ENCODE measurements at regions not wholly inside any gene's neighbourhood (a gene's known extent, or its start where the extent isn't known, plus 50 kb on each side); places are given as distances from the start of the nearest gene placed in this dataset.

GRCh38 chr20:16191496-16191895 is 381.8 kb downstream of the KIF16B start:
- WGBS, 2 donors (ENCODE audit: extremely low coverage in 2 of 2, insufficient read length in 2 of 2, insufficient replicate concordance in 1 of 2) = no CpG with 5 or more reads among the region's 2 CpGs
- Histone ChIP-seq H2AFZ (ENCODE audit: low read length) (no peak overlapping the region), H2BK120ac (ENCODE audit: low read depth, low read length) (no peak overlapping the region), H4K91ac (ENCODE audit: low read depth, low read length, poor library complexity) (no peak overlapping the region), H3K9me3 (replicated peaks in 1 of 2; ENCODE audit: control insufficient read depth in 2 of 2, insufficient read depth in 1 of 2, low read depth in 1 of 2, low read length in 2 of 2) (peaks cover 3 to 8% of the 10 kb centered on the region in 2 donors), H3K4ac (ENCODE audit: low read length) (no peak overlapping the region), H2BK15ac (ENCODE audit: low read length) (no peak overlapping the region), H3K36me3 (replicated peaks in 1 of 2; ENCODE audit: control insufficient read depth in 2 of 2, insufficient read depth in 2 of 2, low read length in 2 of 2) (no peaks in the 10 kb centered on the region), H3K79me1 (ENCODE audit: low read depth, low read length) (no peaks in the 10 kb centered on the region), H4K8ac (ENCODE audit: low read depth, low read length) (no peak overlapping the region), H3K18ac (ENCODE audit: low read length) (no peak overlapping the region), H3K27ac (replicated peaks; ENCODE audit: low read length) (no peak overlapping the region), H3K4me1 (ENCODE audit: control insufficient read depth in 2 of 2, insufficient read depth in 1 of 2, low read depth in 1 of 2, low read length in 2 of 2) (peaks cover 6 to 11% of the 10 kb centered on the region in 2 donors), H3K27me3 (ENCODE audit: control insufficient read depth in 3 of 3, insufficient read depth in 3 of 3, low read depth in 1 of 3, low read length in 3 of 3) (no peaks in the 10 kb centered on the region), H2BK12ac (ENCODE audit: low read length) (no peak overlapping the region), H2BK5ac (ENCODE audit: low read length) (no peak overlapping the region), H3K14ac (ENCODE audit: low read length) (no peak overlapping the region), H3K4me3 (ENCODE audit: low read length in 2 of 2) (no peak overlapping the region), H3K23ac (ENCODE audit: low read depth, low read length, poor library complexity) (no peak overlapping the region), H3K4me2 (ENCODE audit: insufficient read depth, low read length, poor library complexity, severe bottlenecking) (no peak overlapping the region), H2AK5ac (ENCODE audit: low read depth, low read length) (no peak overlapping the region), H3K9ac (ENCODE audit: low read depth, low read length, poor library complexity) (no peak overlapping the region)
- no peak for DNase-seq (ENCODE audit: low spot score)

- Histone ChIP-seq H4K8ac (ENCODE audit: low read depth, low read length) (no peak overlapping the region), H3K4me2 (ENCODE audit: insufficient read depth, low read length, poor library complexity, severe bottlenecking) (no peak overlapping the region)
These were observed 383.9 kb downstream of the KIF16B start for GRCh38 chr20:16189371-16189770.

GRCh38 chr20:16187956-16188616 is 385.2 kb downstream of the KIF16B start:
- Histone ChIP-seq H2AK5ac (ENCODE audit: low read depth, low read length) (peak overlapping the region; percentile 43), H3K4me3 (ENCODE audit: low read length in 2 of 2) (peak overlapping the region in 1 of 2 donors; percentile 11), H3K79me1 (ENCODE audit: low read depth, low read length) (no peaks in the 10 kb centered on the region), H3K14ac (ENCODE audit: low read length) (peak overlapping the region; percentile 97), H3K18ac (ENCODE audit: low read length) (peak overlapping the region; percentile 83), H4K91ac (ENCODE audit: low read depth, low read length, poor library complexity) (peak overlapping the region; percentile 89), H3K23ac (ENCODE audit: low read depth, low read length, poor library complexity) (peak overlapping the region; percentile 76), H3K27ac (replicated peaks; ENCODE audit: low read length) (no peak overlapping the region), H2BK12ac (ENCODE audit: low read length) (peak overlapping the region; percentile 97), H2BK120ac (ENCODE audit: low read depth, low read length) (no peak overlapping the region), H3K9ac (ENCODE audit: low read depth, low read length, poor library complexity) (peak overlapping the region; percentile 71), H3K9me3 (replicated peaks in 1 of 2; ENCODE audit: control insufficient read depth in 2 of 2, insufficient read depth in 1 of 2, low read depth in 1 of 2, low read length in 2 of 2) (peaks cover 0 to 8% of the 10 kb centered on the region in 2 donors), H3K4ac (ENCODE audit: low read length) (peak overlapping the region; percentile 72), H3K27me3 (ENCODE audit: control insufficient read depth in 3 of 3, insufficient read depth in 3 of 3, low read depth in 1 of 3, low read length in 3 of 3) (no peaks in the 10 kb centered on the region), H3K4me2 (ENCODE audit: insufficient read depth, low read length, poor library complexity, severe bottlenecking) (no peak overlapping the region), H3K36me3 (replicated peaks in 1 of 2; ENCODE audit: control insufficient read depth in 2 of 2, insufficient read depth in 2 of 2, low read length in 2 of 2) (no peaks in the 10 kb centered on the region), H3K4me1 (ENCODE audit: control insufficient read depth in 2 of 2, insufficient read depth in 1 of 2, low read depth in 1 of 2, low read length in 2 of 2) (peaks cover 2 to 11% of the 10 kb centered on the region in 2 donors), H2BK15ac (ENCODE audit: low read length) (peak overlapping the region; percentile 71), H2BK5ac (ENCODE audit: low read length) (no peak overlapping the region), H4K8ac (ENCODE audit: low read depth, low read length) (peak overlapping the region; percentile 55), H2AFZ (ENCODE audit: low read length) (no peak overlapping the region)
- DNase-seq (ENCODE audit: low spot score) = no peak
- no CpG with 5 or more reads among the region's 2 CpGs for WGBS, 2 donors (ENCODE audit: extremely low coverage in 2 of 2, insufficient read length in 2 of 2, insufficient replicate concordance in 1 of 2)

More at GRCh38 chr20:16189371-16189770, 383.9 kb downstream of the KIF16B start:
- no peak overlapping the region for H2BK15ac ChIP-seq (ENCODE audit: low read length)
- H3K4me1 ChIP-seq (ENCODE audit: control insufficient read depth in 2 of 2, insufficient read depth in 1 of 2, low read depth in 1 of 2, low read length in 2 of 2) = peaks cover 2 to 11% of the 10 kb centered on the region in 2 donors
- H2BK12ac ChIP-seq (ENCODE audit: low read length) = no peak overlapping the region
- no peaks in the 10 kb centered on the region for H3K27me3 ChIP-seq (ENCODE audit: control insufficient read depth in 3 of 3, insufficient read depth in 3 of 3, low read depth in 1 of 3, low read length in 3 of 3)
- H3K36me3 ChIP-seq (replicated peaks in 1 of 2; ENCODE audit: control insufficient read depth in 2 of 2, insufficient read depth in 2 of 2, low read length in 2 of 2) = no peaks in the 10 kb centered on the region
- no peak overlapping the region for H2AK5ac ChIP-seq (ENCODE audit: low read depth, low read length)
- H2BK5ac ChIP-seq (ENCODE audit: low read length) = no peak overlapping the region
- H3K9ac ChIP-seq (ENCODE audit: low read depth, low read length, poor library complexity) = no peak overlapping the region
- no peak overlapping the region for H3K14ac ChIP-seq (ENCODE audit: low read length)
- H3K4me3 ChIP-seq (ENCODE audit: low read length in 2 of 2) = no peak overlapping the region
- peaks cover 0 to 8% of the 10 kb centered on the region in 2 donors for H3K9me3 ChIP-seq (replicated peaks in 1 of 2; ENCODE audit: control insufficient read depth in 2 of 2, insufficient read depth in 1 of 2, low read depth in 1 of 2, low read length in 2 of 2)
- no peak overlapping the region for H4K91ac ChIP-seq (ENCODE audit: low read depth, low read length, poor library complexity)
- DNase-seq (ENCODE audit: low spot score) = no peak
- no peak overlapping the region for H3K23ac ChIP-seq (ENCODE audit: low read depth, low read length, poor library complexity)
- no peak overlapping the region for H3K4ac ChIP-seq (ENCODE audit: low read length)
- no CpG with 5 or more reads among the region's 4 CpGs for WGBS, 2 donors (ENCODE audit: extremely low coverage in 2 of 2, insufficient read length in 2 of 2, insufficient replicate concordance in 1 of 2)
- peak overlapping the region; percentile 25 for H2AFZ ChIP-seq (ENCODE audit: low read length)
- H3K27ac ChIP-seq (replicated peaks; ENCODE audit: low read length) = no peak overlapping the region
- no peaks in the 10 kb centered on the region for H3K79me1 ChIP-seq (ENCODE audit: low read depth, low read length)
- H2BK120ac ChIP-seq (ENCODE audit: low read depth, low read length) = no peak overlapping the region
- H3K18ac ChIP-seq (ENCODE audit: low read length) = no peak overlapping the region

- Histone ChIP-seq H3K9ac (ENCODE audit: low read depth, low read length, poor library complexity) (peak overlapping the region; percentile 7), H3K9me3 (replicated peaks in 1 of 2; ENCODE audit: control insufficient read depth in 2 of 2, insufficient read depth in 1 of 2, low read depth in 1 of 2, low read length in 2 of 2) (no peaks in the 10 kb centered on the region), H3K18ac (ENCODE audit: low read length) (no peak overlapping the region), H3K79me1 (ENCODE audit: low read depth, low read length) (no peaks in the 10 kb centered on the region), H3K4me2 (ENCODE audit: insufficient read depth, low read length, poor library complexity, severe bottlenecking) (no peak overlapping the region), H3K23ac (ENCODE audit: low read depth, low read length, poor library complexity) (no peak overlapping the region), H3K36me3 (replicated peaks in 1 of 2; ENCODE audit: control insufficient read depth in 2 of 2, insufficient read depth in 2 of 2, low read length in 2 of 2) (no peaks in the 10 kb centered on the region), H3K4ac (ENCODE audit: low read length) (no peak overlapping the region), H3K27me3 (ENCODE audit: control insufficient read depth in 3 of 3, insufficient read depth in 3 of 3, low read depth in 1 of 3, low read length in 3 of 3) (no peaks in the 10 kb centered on the region), H3K4me1 (ENCODE audit: control insufficient read depth in 2 of 2, insufficient read depth in 1 of 2, low read depth in 1 of 2, low read length in 2 of 2) (peaks cover 0 to 3% of the 10 kb centered on the region in 2 donors), H3K4me3 (ENCODE audit: low read length in 2 of 2) (no peak overlapping the region), H2BK5ac (ENCODE audit: low read length) (no peak overlapping the region), H4K91ac (ENCODE audit: low read depth, low read length, poor library complexity) (no peak overlapping the region), H3K27ac (replicated peaks; ENCODE audit: low read length) (no peak overlapping the region), H2BK15ac (ENCODE audit: low read length) (no peak overlapping the region), H4K8ac (ENCODE audit: low read depth, low read length) (no peak overlapping the region), H2AK5ac (ENCODE audit: low read depth, low read length) (no peak overlapping the region), H2BK120ac (ENCODE audit: low read depth, low read length) (no peak overlapping the region), H3K14ac (ENCODE audit: low read length) (no peak overlapping the region), H2AFZ (ENCODE audit: low read length) (no peak overlapping the region), H2BK12ac (ENCODE audit: low read length) (no peak overlapping the region)
- DNase-seq (ENCODE audit: low spot score) = no peak
- WGBS, 2 donors (ENCODE audit: extremely low coverage in 2 of 2, insufficient read length in 2 of 2, insufficient replicate concordance in 1 of 2) = no CpG with 5 or more reads among the region's 3 CpGs
These were observed 393.3 kb downstream of the KIF16B start for GRCh38 chr20:16179919-16180318.
